CD4-positive, alpha-beta memory T cell (primary cell): ENCODE measurements at regions not wholly inside any gene's neighbourhood (a gene's known extent, or its start where the extent isn't known, plus 50 kb on each side); places are given as distances from the start of the nearest gene placed in this dataset.
A peak's percentile ranks its signal among the peaks of the same experiment; 100 is the strongest.
"Not testable (repeated sequence)": the region's sequence is repeated elsewhere in the genome, so short reads cannot be mapped to it uniquely, and the experiment has no call there.

Experiments used
- CTCF ChIA-PET: fragments of 350-600 bp; sonication (Branson Sonifier 250); formaldehyde crosslinking; loops from one replicate; lab custom pipeline; 2021; ENCODE audit warnings: inconsistent platforms; ENCODE audit not compliant: partially characterized antibody; lab: Charles Lee
- POLR2A ChIA-PET: fragments of 350-600 bp; sonication (Branson Sonifier 250); formaldehyde crosslinking; loops from one replicate; lab custom pipeline; 2021; ENCODE audit not compliant: partially characterized antibody; lab: Charles Lee
- DNase-seq, 5 donors: peaks; one replicate each; pipeline versions ENCODE4 v3.0.0 to v3.0.0-alpha.2; 2020 to 2022; ENCODE audit warnings: mixed read lengths in 1 of 5
- H3K27ac ChIP-seq: one replicate; pipeline ENCODE4 v1.7.0; 2013; ENCODE audit warnings: low read depth, low read length
- H3K27me3 ChIP-seq: 2 replicates; pipeline ENCODE4 v1.7.0; 2013; ENCODE audit warnings: mild to moderate bottlenecking, low read length, moderate library complexity; ENCODE audit not compliant: insufficient read depth
- H3K36me3 ChIP-seq: 2 replicates; pipeline ENCODE4 v1.7.0; 2013; ENCODE audit warnings: mild to moderate bottlenecking, low read length, moderate library complexity; ENCODE audit not compliant: insufficient read depth
- H3K4me1 ChIP-seq: 2 replicates; pipeline ENCODE4 v1.7.0; 2013; ENCODE audit warnings: mild to moderate bottlenecking, low read length, moderate library complexity; ENCODE audit not compliant: insufficient read depth
- H3K4me3 ChIP-seq, 2 donors: one replicate each; pipeline ENCODE4 v1.7.0; 2013; ENCODE audit warnings: low read length in 2 of 2, mild to moderate bottlenecking in 1 of 2
- H3K9me3 ChIP-seq, 2 donors: one replicate each; pipeline ENCODE4 v1.7.0; 2013; ENCODE audit warnings: low read length in 2 of 2, control low read depth in 1 of 2; ENCODE audit not compliant: control insufficient read depth in 1 of 2
- H3K27ac Mint-ChIP-seq, 7 donors: one replicate each; pipeline ENCODE4 v1.8.0; 2020 to 2021; ENCODE audit warnings: mixed read lengths in 7 of 7, mild to moderate bottlenecking in 6 of 7, inconsistent platforms in 3 of 7, moderate library complexity in 3 of 7
- H3K27me3 Mint-ChIP-seq, 2 donors: one replicate each; pipeline ENCODE4 v1.8.0; 2020 to 2021; ENCODE audit warnings: mixed read lengths in 2 of 2
- H3K36me3 Mint-ChIP-seq, 2 donors: one replicate each; pipeline ENCODE4 v1.8.0; 2020 to 2021; ENCODE audit warnings: mixed read lengths in 2 of 2, inconsistent platforms in 1 of 2, mild to moderate bottlenecking in 1 of 2
- H3K4me1 Mint-ChIP-seq, 4 donors: one replicate each; pipeline ENCODE4 v1.8.0; 2020 to 2021; ENCODE audit warnings: mixed read lengths in 4 of 4, mild to moderate bottlenecking in 1 of 4
- H3K4me3 Mint-ChIP-seq, 8 donors: one replicate each; pipeline ENCODE4 v1.8.0; 2020 to 2021; ENCODE audit warnings: mixed read lengths in 8 of 8, mild to moderate bottlenecking in 7 of 8, moderate library complexity in 6 of 8, inconsistent platforms in 3 of 8
- H3K9me3 Mint-ChIP-seq, 8 donors: one replicate each; pipeline ENCODE4 v1.8.0; 2020 to 2021; ENCODE audit warnings: mixed read lengths in 8 of 8, mild to moderate bottlenecking in 5 of 8, inconsistent platforms in 3 of 8, moderate library complexity in 1 of 8
- intact Hi-C: fragments of 100-400 bp; cut with micrococcal nuclease; formaldehyde crosslinking; loops from one replicate; pipeline ENCODE4 v1.15.1; 2023

- Histone ChIP-seq H3K4me3 (no peak overlapping the region), H3K4me1 (no peaks in the 10 kb centered on the region), H3K27me3 (no peaks in the 10 kb centered on the region), H3K36me3 (no peaks in the 10 kb centered on the region), H3K27ac (no peak overlapping the region), H3K9me3 (no peaks in the 10 kb centered on the region)
- no peak for DNase-seq
- Mint-ChIP-seq H3K4me1 (no peaks in the 10 kb centered on the region), H3K27ac (no peak overlapping the region), H3K4me3 (no peak overlapping the region), H3K27me3 (peaks cover 3% of the 10 kb centered on the region in 2 donors), H3K9me3 (peaks cover 6 to 43% (median 21%) of the 10 kb centered on the region in 8 donors), H3K36me3 (no peaks in the 10 kb centered on the region)
- intact Hi-C loops: no loop called here
- ChIA-PET CTCF (no interaction called here), POLR2A (no interaction called here)
Measured at GRCh38 chr6:82458147-82458546, 94.5 kb downstream of the TPBG start.

- H3K9me3 Mint-ChIP-seq: peaks cover 6 to 43% (median 21%) of the 10 kb centered on the region in 8 donors
- Histone ChIP-seq H3K36me3 (no peaks in the 10 kb centered on the region), H3K4me3 (no peak overlapping the region), H3K27me3 (no peaks in the 10 kb centered on the region), H3K9me3 (no peaks in the 10 kb centered on the region), H3K4me1 (no peaks in the 10 kb centered on the region), H3K27ac (no peak overlapping the region)
- H3K27me3 Mint-ChIP-seq: peaks cover 3% of the 10 kb centered on the region in 2 donors
- no peak for DNase-seq
- H3K4me1 Mint-ChIP-seq: no peaks in the 10 kb centered on the region
- CTCF ChIA-PET: no interaction called here
- intact Hi-C loops: no loop called here
- POLR2A ChIA-PET: no interaction called here
- no peaks in the 10 kb centered on the region for H3K36me3 Mint-ChIP-seq
- H3K4me3 Mint-ChIP-seq: no peak overlapping the region
- no peak overlapping the region for H3K27ac Mint-ChIP-seq
Measured at GRCh38 chr6:82458705-82459104, 95.1 kb downstream of the TPBG start.

GRCh38 chr6:82461536-82461935 lies 97.9 kb downstream of the TPBG start:
- no peak for DNase-seq
- intact Hi-C loops: no loop called here
- H3K4me1 Mint-ChIP-seq: no peaks in the 10 kb centered on the region
- Histone ChIP-seq H3K4me3 (no peak overlapping the region), H3K27ac (no peak overlapping the region), H3K9me3 (no peaks in the 10 kb centered on the region), H3K27me3 (no peaks in the 10 kb centered on the region), H3K36me3 (no peaks in the 10 kb centered on the region), H3K4me1 (no peaks in the 10 kb centered on the region)
- ChIA-PET CTCF (no interaction called here), POLR2A (no interaction called here)
- peak overlapping the region in 1 of 7 donors; percentile 11 for H3K27ac Mint-ChIP-seq
- H3K27me3 Mint-ChIP-seq: peaks cover 3% of the 10 kb centered on the region in 2 donors
- peaks cover 3 to 29% (median 13%) of the 10 kb centered on the region in 8 donors for H3K9me3 Mint-ChIP-seq
- no peaks in the 10 kb centered on the region for H3K36me3 Mint-ChIP-seq
- H3K4me3 Mint-ChIP-seq: no peak overlapping the region

GRCh38 chr6:82467338-82467737 lies 103.7 kb downstream of the TPBG start:
- intact Hi-C loops: no loop called here
- no peak overlapping the region for H3K4me3 Mint-ChIP-seq
- ChIA-PET CTCF (no interaction called here), POLR2A (no interaction called here)
- H3K27ac ChIP-seq: no peak overlapping the region
- no peaks in the 10 kb centered on the region for H3K4me1 ChIP-seq
- no peaks in the 10 kb centered on the region for H3K4me1 Mint-ChIP-seq
- H3K4me3 ChIP-seq: no peak overlapping the region
- H3K9me3 Mint-ChIP-seq: peaks cover 4 to 17% (median 13%) of the 10 kb centered on the region in 8 donors
- H3K36me3 ChIP-seq: no peaks in the 10 kb centered on the region
- DNase-seq: no peak
- no peaks in the 10 kb centered on the region for H3K9me3 ChIP-seq
- H3K36me3 Mint-ChIP-seq: no peaks in the 10 kb centered on the region
- no peaks in the 10 kb centered on the region for H3K27me3 ChIP-seq
- H3K27ac Mint-ChIP-seq: no peak overlapping the region
- peaks cover 3% of the 10 kb centered on the region in 2 donors for H3K27me3 Mint-ChIP-seq

- H3K9me3 ChIP-seq, H3K27me3 Mint-ChIP-seq, H3K36me3 Mint-ChIP-seq, H3K4me1 Mint-ChIP-seq, intact Hi-C loops, H3K4me3 ChIP-seq, CTCF ChIA-PET, POLR2A ChIA-PET, H3K27ac ChIP-seq, DNase-seq, H3K36me3 ChIP-seq, H3K4me3 Mint-ChIP-seq, H3K4me1 ChIP-seq, H3K27me3 ChIP-seq, H3K27ac Mint-ChIP-seq: not testable (repeated sequence)
- H3K9me3 Mint-ChIP-seq: peaks cover 4 to 21% (median 13%) of the 10 kb centered on the region in 8 donors
Measured at GRCh38 chr6:82470123-82470522, 106.5 kb downstream of the TPBG start.

- H3K4me3 ChIP-seq, H3K36me3 ChIP-seq, H3K4me3 Mint-ChIP-seq, POLR2A ChIA-PET, H3K36me3 Mint-ChIP-seq, H3K27me3 ChIP-seq, H3K9me3 ChIP-seq, H3K4me1 Mint-ChIP-seq, H3K27ac Mint-ChIP-seq, H3K27ac ChIP-seq, H3K4me1 ChIP-seq, H3K9me3 Mint-ChIP-seq, intact Hi-C loops, DNase-seq, H3K27me3 Mint-ChIP-seq, CTCF ChIA-PET: not testable (repeated sequence)
Measured at GRCh38 chr6:82475106-82475505, 111.5 kb downstream of the TPBG start.

GRCh38 chr6:82484001-82484400 lies 120.4 kb downstream of the TPBG start:
- CTCF ChIA-PET: no interaction called here
- Histone ChIP-seq H3K9me3 (no peaks in the 10 kb centered on the region), H3K36me3 (no peaks in the 10 kb centered on the region), H3K27me3 (no peaks in the 10 kb centered on the region), H3K4me1 (no peaks in the 10 kb centered on the region), H3K27ac (no peak overlapping the region), H3K4me3 (no peak overlapping the region)
- no peak overlapping the region for H3K27ac Mint-ChIP-seq
- no peaks in the 10 kb centered on the region for H3K4me1 Mint-ChIP-seq
- H3K9me3 Mint-ChIP-seq: peaks cover 0 to 32% (median 9%) of the 10 kb centered on the region in 8 donors
- POLR2A ChIA-PET: no interaction called here
- no peak overlapping the region for H3K4me3 Mint-ChIP-seq
- H3K27me3 Mint-ChIP-seq: no peaks in the 10 kb centered on the region
- intact Hi-C loops: no loop called here
- no peaks in the 10 kb centered on the region for H3K36me3 Mint-ChIP-seq
- no peak for DNase-seq
